Effector memory CD8-positive, alpha-beta T cell (primary cell): ENCODE measurements at regions not wholly inside any gene's neighbourhood (a gene's known extent, or its start where the extent isn't known, plus 50 kb on each side); places are given as distances from the start of the nearest gene placed in this dataset.
"Not testable (repeated sequence)": the region's sequence is repeated elsewhere in the genome, so short reads cannot be mapped to it uniquely, and the experiment has no call there.

ENCODE experiments used
- ATAC-seq: fragments of 150-1000 bp; cut with Tn5 transposase; replicated peaks from 2 replicates; pipeline ENCODE4 v1.10.0; 2021; ENCODE audit warnings: mild to moderate bottlenecking, moderate library complexity
- DNase-seq, 3 experiments: peaks; one replicate each; pipeline ENCODE4 v3.0.0; 2021
- H3K27ac Mint-ChIP-seq, 2 donors: one replicate each; pipeline ENCODE4 v1.8.0; 2022; ENCODE audit warnings: mild to moderate bottlenecking in 2 of 2, mixed read lengths in 2 of 2, moderate library complexity in 2 of 2
- H3K27me3 Mint-ChIP-seq, 2 donors: one replicate each; pipeline ENCODE4 v1.8.0; 2022; ENCODE audit warnings: mixed read lengths in 2 of 2
- H3K36me3 Mint-ChIP-seq: one replicate; pipeline ENCODE4 v1.8.0; 2022; ENCODE audit warnings: mild to moderate bottlenecking, moderate library complexity, mixed read lengths; ENCODE audit not compliant: insufficient read depth
- H3K4me1 Mint-ChIP-seq, 2 donors: one replicate each; pipeline ENCODE4 v1.8.0; 2022; ENCODE audit warnings: low read depth in 2 of 2, mixed read lengths in 2 of 2
- H3K4me3 Mint-ChIP-seq, 2 donors: one replicate each; pipeline ENCODE4 v1.8.0; 2022; ENCODE audit warnings: mild to moderate bottlenecking in 2 of 2, mixed read lengths in 2 of 2, moderate library complexity in 2 of 2
- H3K9me3 Mint-ChIP-seq, 2 donors: one replicate each; pipeline ENCODE4 v1.8.0; 2022; ENCODE audit warnings: mixed read lengths in 2 of 2

GRCh38 chr7:96591900-96592676 lies 117.6 kb downstream of the SEM1 start:
- no peak overlapping the region for H3K27ac Mint-ChIP-seq
- peaks cover 3% of the 10 kb centered on the region for H3K36me3 Mint-ChIP-seq
- H3K4me3 Mint-ChIP-seq = no peak overlapping the region
- DNase-seq (no peak), ATAC-seq (no peak)
- H3K27me3 Mint-ChIP-seq = peaks cover 27 to 34% of the 10 kb centered on the region in 2 donors
- no peaks in the 10 kb centered on the region for H3K4me1 Mint-ChIP-seq
- peaks cover 0 to 1% of the 10 kb centered on the region in 2 donors for H3K9me3 Mint-ChIP-seq

GRCh38 chr7:96591159-96591899 lies 118.3 kb downstream of the SEM1 start:
- no peak for ATAC-seq
- Mint-ChIP-seq H3K9me3 (peaks cover 0 to 1% of the 10 kb centered on the region in 2 donors), H3K27me3 (peaks cover 27 to 35% of the 10 kb centered on the region in 2 donors), H3K36me3 (peaks cover 3% of the 10 kb centered on the region), H3K4me1 (no peaks in the 10 kb centered on the region), H3K4me3 (no peak overlapping the region), H3K27ac (no peak overlapping the region)
- no peak for DNase-seq

GRCh38 chr7:96589038-96589437 lies 120.6 kb downstream of the SEM1 start:
- ATAC-seq (no peak), DNase-seq (no peak)
- Mint-ChIP-seq H3K27me3 (peaks cover 33 to 35% of the 10 kb centered on the region in 2 donors), H3K27ac (no peak overlapping the region), H3K4me3 (no peak overlapping the region), H3K9me3 (peaks cover 0 to 3% of the 10 kb centered on the region in 2 donors), H3K36me3 (peaks cover 3% of the 10 kb centered on the region), H3K4me1 (no peaks in the 10 kb centered on the region)

- DNase-seq (no peak), ATAC-seq (no peak)
- no peak overlapping the region for H3K4me3 Mint-ChIP-seq
These were observed 130.5 kb downstream of the SEM1 start for GRCh38 chr7:96579119-96579518.

GRCh38 chr7:96578606-96579005 lies 131.0 kb downstream of the SEM1 start:
- Mint-ChIP-seq H3K4me1 (no peaks in the 10 kb centered on the region), H3K27ac (no peak overlapping the region), H3K36me3 (no peaks in the 10 kb centered on the region), H3K9me3 (peaks cover 0 to 8% of the 10 kb centered on the region in 2 donors), H3K4me3 (no peak overlapping the region), H3K27me3 (no peaks in the 10 kb centered on the region)
- DNase-seq (no peak), ATAC-seq (no peak)

More at GRCh38 chr7:96579119-96579518, 130.5 kb downstream of the SEM1 start:
- no peaks in the 10 kb centered on the region for H3K4me1 Mint-ChIP-seq
- no peaks in the 10 kb centered on the region for H3K27me3 Mint-ChIP-seq
- H3K36me3 Mint-ChIP-seq = no peaks in the 10 kb centered on the region
- peaks cover 0 to 8% of the 10 kb centered on the region in 2 donors for H3K9me3 Mint-ChIP-seq
- H3K27ac Mint-ChIP-seq = no peak overlapping the region

GRCh38 chr7:96563409-96563808 lies 146.2 kb downstream of the SEM1 start:
- DNase-seq (no peak), ATAC-seq (no peak)
- Mint-ChIP-seq H3K4me1 (no peaks in the 10 kb centered on the region), H3K27me3 (no peaks in the 10 kb centered on the region), H3K27ac (no peak overlapping the region), H3K4me3 (no peak overlapping the region), H3K36me3 (no peaks in the 10 kb centered on the region), H3K9me3 (no peaks in the 10 kb centered on the region)

GRCh38 chr7:96562966-96563365 lies 146.7 kb downstream of the SEM1 start:
- H3K9me3 Mint-ChIP-seq = no peaks in the 10 kb centered on the region
- no peak overlapping the region for H3K4me3 Mint-ChIP-seq
- H3K27ac Mint-ChIP-seq = no peak overlapping the region
- H3K36me3 Mint-ChIP-seq = no peaks in the 10 kb centered on the region
- no peaks in the 10 kb centered on the region for H3K4me1 Mint-ChIP-seq
- no peaks in the 10 kb centered on the region for H3K27me3 Mint-ChIP-seq
- DNase-seq (no peak), ATAC-seq (no peak)

- ATAC-seq = no peak
- H3K27me3 Mint-ChIP-seq = no peaks in the 10 kb centered on the region
- H3K4me1 Mint-ChIP-seq = no peaks in the 10 kb centered on the region
- no peak overlapping the region for H3K27ac Mint-ChIP-seq
- H3K4me3 Mint-ChIP-seq = no peak overlapping the region
- DNase-seq = no peak
- no peaks in the 10 kb centered on the region for H3K9me3 Mint-ChIP-seq
- H3K36me3 Mint-ChIP-seq = no peaks in the 10 kb centered on the region
These were observed 147.2 kb downstream of the SEM1 start for GRCh38 chr7:96562458-96562857.

- no peaks in the 10 kb centered on the region for H3K9me3 Mint-ChIP-seq
- no peaks in the 10 kb centered on the region for H3K4me1 Mint-ChIP-seq
- H3K36me3 Mint-ChIP-seq = no peaks in the 10 kb centered on the region
- H3K27ac Mint-ChIP-seq = no peak overlapping the region
- no peak for ATAC-seq
- no peak for DNase-seq
- H3K27me3 Mint-ChIP-seq = no peaks in the 10 kb centered on the region
- no peak overlapping the region for H3K4me3 Mint-ChIP-seq
These were observed 147.8 kb downstream of the SEM1 start for GRCh38 chr7:96561892-96562291.

- no peak for ATAC-seq
- Mint-ChIP-seq H3K4me3 (no peak overlapping the region), H3K27ac (no peak overlapping the region), H3K27me3 (no peaks in the 10 kb centered on the region), H3K9me3 (no peaks in the 10 kb centered on the region), H3K36me3 (no peaks in the 10 kb centered on the region), H3K4me1 (no peaks in the 10 kb centered on the region)
- no peak for DNase-seq
These were observed 151.1 kb downstream of the SEM1 start for GRCh38 chr7:96558530-96558929.

- Mint-ChIP-seq H3K36me3 (no peaks in the 10 kb centered on the region), H3K27ac (no peak overlapping the region), H3K4me3 (no peak overlapping the region), H3K4me1 (no peaks in the 10 kb centered on the region), H3K9me3 (no peaks in the 10 kb centered on the region), H3K27me3 (no peaks in the 10 kb centered on the region)
- no peak for DNase-seq
- no peak for ATAC-seq
These were observed 151.6 kb downstream of the SEM1 start for GRCh38 chr7:96558093-96558492.

GRCh38 chr7:96557598-96557997 lies 152.0 kb downstream of the SEM1 start:
- H3K4me1 Mint-ChIP-seq, DNase-seq, H3K9me3 Mint-ChIP-seq, H3K36me3 Mint-ChIP-seq, H3K27ac Mint-ChIP-seq, H3K27me3 Mint-ChIP-seq, ATAC-seq, H3K4me3 Mint-ChIP-seq: not testable (repeated sequence)

- Mint-ChIP-seq H3K27ac (no peak overlapping the region), H3K4me1 (no peaks in the 10 kb centered on the region), H3K36me3 (no peaks in the 10 kb centered on the region), H3K27me3 (peaks cover 18 to 21% of the 10 kb centered on the region in 2 donors), H3K4me3 (no peak overlapping the region), H3K9me3 (peaks cover 0 to 2% of the 10 kb centered on the region in 2 donors)
- ATAC-seq = no peak
- DNase-seq = no peak
These were observed 161.0 kb downstream of the SEM1 start for GRCh38 chr7:96548664-96549063.

- no peaks in the 10 kb centered on the region for H3K36me3 Mint-ChIP-seq
- peaks cover 0 to 2% of the 10 kb centered on the region in 2 donors for H3K9me3 Mint-ChIP-seq
- ATAC-seq = no peak
- DNase-seq = no peak
- H3K27ac Mint-ChIP-seq = no peak overlapping the region
- H3K4me3 Mint-ChIP-seq = no peak overlapping the region
- H3K27me3 Mint-ChIP-seq = peaks cover 18 to 21% of the 10 kb centered on the region in 2 donors
- H3K4me1 Mint-ChIP-seq = no peaks in the 10 kb centered on the region
These were observed 162.3 kb downstream of the SEM1 start for GRCh38 chr7:96547371-96547811.
